Suppressor macrophage (primary cell): ENCODE measurements at regions not wholly inside any gene's neighbourhood (a gene's known extent, or its start where the extent isn't known, plus 50 kb on each side); places are given as distances from the start of the nearest gene placed in this dataset.
"Not testable (repeated sequence)": the region's sequence is repeated elsewhere in the genome, so short reads cannot be mapped to it uniquely, and the experiment has no call there.

Experiments used
- DNase-seq, 4 experiments: peaks; one replicate each; pipeline ENCODE4 v3.0.0-alpha.2; 2020 to 2022

DNA sequence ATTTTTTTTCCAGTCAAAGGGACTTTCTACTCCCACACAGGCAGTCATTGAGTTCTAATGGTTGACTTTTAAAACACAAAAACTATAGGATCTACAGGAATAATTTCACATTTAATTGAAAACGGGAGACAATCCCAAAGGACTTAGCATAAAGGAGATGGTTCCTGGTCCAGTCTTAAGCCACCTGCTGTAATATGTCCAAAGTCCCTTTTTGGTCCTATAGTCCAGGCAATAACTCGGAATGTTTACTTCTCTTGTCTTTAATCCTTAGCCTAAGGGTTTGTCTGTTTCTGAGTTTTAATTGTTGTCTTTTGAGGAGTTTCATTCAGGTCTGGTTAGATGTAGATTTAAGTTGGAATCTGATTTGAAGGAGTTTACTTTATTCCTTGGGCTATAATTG, 184.9 kb downstream of the BAMBI start:
- no peak for DNase-seq

GRCh38 chr10:28869606-28870201, 192.4 kb downstream of the BAMBI start:
- no peak for DNase-seq

DNA sequence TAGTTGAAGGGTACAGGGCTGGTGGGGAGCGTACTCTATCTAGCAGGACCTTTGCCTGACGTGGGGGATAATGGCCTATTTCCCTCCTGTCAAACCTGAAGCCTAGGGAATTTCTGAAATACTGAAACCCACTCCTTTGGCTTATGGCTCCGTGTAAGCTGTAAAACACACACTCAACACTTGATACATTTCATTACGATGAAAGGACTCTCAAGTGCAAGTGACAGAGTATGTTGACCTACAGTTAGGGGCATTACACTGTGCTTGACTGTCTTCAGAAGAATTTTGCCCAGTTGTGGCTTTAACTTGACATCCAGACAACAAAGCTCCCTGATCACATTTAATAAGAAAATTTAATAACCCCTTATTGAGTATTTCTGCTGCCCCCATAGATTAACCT, 194.3 kb downstream of the BAMBI start:
- no peak for DNase-seq

- DNase-seq: peak in 2 of 4 experiments; percentile 10 to 19
Observed at GRCh38 chr10:28872587-28873165, 195.4 kb downstream of the BAMBI start.

DNA sequence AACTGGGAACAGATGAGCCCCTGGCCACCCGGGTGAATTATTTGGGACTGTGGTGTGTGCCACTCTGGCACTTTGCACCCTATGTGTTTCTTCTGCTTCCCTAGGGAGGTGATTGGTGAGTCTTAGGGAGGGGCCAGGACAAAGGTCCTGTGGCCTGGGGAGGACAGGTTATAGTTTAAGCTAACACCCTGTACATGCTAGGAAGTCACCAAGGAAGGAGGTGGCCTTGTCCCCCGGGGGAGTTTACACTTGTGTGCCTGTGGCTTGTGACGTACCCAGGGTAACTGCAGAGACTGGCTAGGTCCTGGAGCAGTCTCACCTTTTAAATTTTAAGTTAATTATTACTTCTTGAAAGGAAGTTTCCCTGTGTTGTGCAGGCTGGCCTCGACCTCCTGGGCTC, 196.2 kb downstream of the BAMBI start:
- no peak for DNase-seq

- DNase-seq: no peak
Observed at GRCh38 chr10:28874210-28874609, 196.9 kb downstream of the BAMBI start.

DNA sequence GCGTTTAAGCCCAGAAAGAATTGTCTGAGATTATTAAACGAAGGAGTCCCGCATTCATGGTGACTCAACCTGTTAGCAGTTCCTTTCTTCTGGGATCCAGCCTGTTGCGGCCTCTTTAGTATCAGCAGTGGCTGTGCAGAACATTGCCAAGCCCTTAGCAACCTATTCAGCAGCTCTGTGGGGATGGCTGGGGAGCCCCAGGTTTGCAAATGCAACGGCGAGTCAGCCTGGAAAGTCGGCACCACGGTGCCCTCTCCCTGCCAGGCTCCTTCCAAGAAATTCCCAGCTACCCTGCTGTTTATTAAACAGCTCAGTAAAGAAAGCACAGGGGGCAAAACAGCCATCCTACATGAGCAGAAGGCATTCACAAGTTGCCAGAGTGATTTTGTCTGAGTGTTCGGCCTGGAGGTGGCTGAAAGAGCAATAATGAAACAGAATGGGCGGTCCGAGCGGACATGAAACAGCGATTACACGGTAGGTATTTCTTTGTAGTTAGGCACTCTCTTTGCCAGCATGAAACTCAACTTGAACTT, 198.3 kb downstream of the BAMBI start:
- no peak for DNase-seq

DNA sequence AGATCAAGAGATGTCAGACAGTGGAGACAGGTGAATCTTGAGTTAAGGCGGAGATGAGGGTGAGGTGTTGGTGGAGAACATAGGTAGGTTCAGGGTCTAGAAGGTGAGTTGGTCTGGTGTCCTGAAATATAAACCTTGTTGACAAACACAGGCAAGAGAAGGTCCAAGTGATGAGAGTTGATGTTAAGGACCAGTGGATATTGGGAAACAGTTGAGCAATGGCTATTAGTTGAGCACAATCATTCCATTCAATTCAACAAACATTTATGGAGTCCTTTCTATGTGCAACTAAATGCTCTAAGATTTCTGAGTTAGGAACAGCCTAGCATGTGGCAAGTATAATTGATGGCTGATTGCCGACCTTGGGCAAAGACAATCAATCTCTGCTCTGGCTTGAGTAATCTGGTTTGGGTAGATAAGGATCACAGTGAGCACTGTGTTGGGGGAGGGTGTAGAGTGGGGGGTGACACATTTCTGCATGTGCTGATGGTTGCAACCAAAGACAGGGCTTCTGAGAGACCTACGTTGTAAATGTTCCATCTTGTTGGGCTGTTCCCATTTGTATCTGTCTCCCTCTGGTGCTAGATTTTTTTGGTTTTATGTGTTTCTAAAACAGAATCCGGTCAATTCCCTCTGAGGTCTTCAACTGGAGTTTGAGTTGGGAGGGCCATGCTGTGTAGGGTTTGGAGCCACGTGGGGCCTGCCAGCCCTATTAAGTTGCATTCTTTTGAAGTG, 201.1 kb downstream of the BAMBI start:
- no peak for DNase-seq

- no peak for DNase-seq
Observed at GRCh38 chr10:28879246-28879645, 201.9 kb downstream of the BAMBI start.

DNA sequence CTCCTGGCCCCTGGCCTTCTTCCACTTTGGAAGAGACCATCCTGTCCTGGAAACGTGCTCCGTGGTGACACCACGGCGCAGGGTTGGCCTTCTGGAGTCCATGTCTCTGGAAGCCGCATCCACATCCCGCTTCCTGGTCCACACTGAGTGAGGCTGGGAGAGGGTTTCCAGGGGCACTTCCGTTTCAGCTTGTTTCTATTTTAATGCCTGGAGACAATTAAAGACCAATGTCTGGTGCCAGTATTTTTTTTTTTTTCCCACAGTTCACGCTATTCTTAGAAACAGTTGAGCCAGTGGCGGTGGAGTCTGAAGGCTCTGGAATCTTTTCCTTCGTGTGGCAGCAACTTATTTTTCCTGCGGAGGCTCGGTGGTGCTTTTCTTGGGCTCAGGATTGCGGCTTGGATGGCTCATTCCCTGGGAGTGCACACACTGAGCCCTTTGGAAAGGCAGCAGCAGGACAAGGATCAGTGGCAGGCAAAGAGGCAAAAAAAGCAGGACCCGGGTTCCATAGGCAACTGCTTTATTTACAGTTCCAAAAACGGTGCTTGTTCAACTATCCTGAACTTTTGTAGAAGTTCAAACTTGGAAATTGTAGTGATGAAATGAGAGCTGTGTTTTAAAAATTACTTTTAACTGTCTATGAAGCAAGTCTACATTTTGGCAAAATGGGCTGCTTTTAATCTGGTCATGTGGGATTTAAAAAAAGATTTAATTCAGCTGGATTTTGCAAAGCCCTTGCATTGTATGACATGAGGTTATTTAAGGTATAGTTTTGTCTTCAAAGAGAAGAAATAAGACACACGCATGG, 202.8 kb downstream of the BAMBI start:
- no peak for DNase-seq

DNA sequence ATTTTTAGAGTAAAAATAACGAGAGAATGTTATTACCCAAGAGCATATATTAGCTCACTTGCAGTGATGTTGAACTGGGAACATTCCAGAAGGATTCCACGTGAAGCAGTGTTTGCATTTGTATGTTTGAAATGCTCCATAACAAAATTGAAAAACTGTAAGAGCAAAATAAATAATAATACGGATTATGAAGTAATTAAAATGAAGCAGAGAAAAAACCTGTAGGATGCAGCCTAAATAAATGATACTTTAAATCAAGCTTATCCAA, 203.3 kb downstream of the BAMBI start:
- no peak for DNase-seq

GRCh38 chr10:28881171-28881882, 204.0 kb downstream of the BAMBI start:
- no peak for DNase-seq

GRCh38 chr10:28883741-28884423, 206.6 kb downstream of the BAMBI start:
- no peak for DNase-seq

DNA sequence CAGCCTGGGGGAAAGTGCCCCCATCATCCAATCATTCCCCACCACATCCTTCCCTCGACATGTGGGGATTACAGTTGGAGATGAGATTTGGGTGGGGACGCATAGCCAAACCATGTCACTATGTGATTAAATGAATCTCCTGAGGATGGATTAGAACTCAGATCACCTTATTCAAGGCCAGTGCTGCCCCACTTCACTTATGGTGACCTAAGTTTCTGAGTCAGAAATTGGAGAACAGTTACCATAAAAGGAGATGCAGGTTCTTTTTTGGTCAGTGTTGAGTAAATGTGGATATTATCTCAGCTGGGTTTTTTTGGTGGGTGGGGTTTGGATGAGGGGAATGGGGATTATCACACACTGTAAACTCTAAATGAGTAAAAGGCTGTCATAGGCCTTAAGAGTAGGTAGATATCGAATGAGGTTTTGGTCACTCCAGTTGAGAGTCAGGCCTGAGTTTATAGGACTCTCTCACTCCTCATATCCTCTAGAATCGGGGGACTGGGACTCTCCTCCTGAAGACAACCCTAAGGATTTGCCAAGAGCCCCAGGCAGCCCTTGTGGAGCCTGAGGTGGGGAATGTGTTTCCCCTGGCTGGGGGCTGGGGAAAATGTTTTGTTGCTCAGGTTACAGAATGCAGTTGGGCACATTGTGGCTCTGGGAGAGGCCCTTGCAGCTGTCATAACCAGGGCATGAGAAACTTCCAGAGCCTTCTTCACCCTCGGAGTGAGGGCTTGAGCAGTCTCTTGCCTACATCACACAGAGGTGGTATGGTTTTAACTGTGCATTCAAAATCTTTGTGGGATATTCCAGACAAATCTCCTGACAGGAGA, 213.0 kb downstream of the BAMBI start:
- no peak for DNase-seq

GRCh38 chr10:28891058-28891713, 213.9 kb downstream of the BAMBI start:
- DNase-seq: peak; percentile 31 to 78 (median 60)

DNA sequence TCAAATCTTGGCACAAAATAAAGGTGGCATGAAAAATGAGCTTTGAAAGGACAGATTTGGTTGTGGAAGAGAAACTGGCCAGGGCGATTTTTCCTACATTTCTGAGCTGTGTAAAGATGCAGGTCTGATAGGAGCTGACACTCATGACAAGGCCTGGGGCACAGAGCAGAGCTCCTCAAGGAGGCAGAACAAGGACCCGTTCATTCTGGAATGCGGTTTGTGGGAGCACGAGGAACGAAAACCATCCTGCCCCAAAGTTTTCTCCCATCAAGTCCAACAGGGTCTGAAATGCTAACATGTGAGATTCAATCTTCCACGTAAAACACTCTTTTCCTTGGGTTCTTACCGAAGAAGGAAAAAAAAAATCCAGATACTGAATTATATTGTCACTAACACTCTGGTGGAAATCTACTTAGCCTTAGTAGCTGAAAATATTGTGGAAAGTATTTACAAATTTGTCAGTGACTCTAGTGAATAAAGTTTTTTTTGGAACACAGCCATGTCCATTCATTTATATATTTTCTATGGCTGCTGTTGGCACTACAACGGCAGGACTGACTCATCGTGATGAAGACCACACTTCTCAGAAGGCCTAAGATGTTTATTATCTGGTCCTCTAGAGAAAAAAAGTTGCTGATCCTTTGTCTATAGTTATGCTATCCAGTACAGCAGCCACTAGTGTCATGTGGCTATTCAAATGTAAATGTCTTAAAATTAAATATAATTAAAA, 215.7 kb downstream of the BAMBI start:
- no peak for DNase-seq

- no peak for DNase-seq
Observed at GRCh38 chr10:28894146-28894545, 216.8 kb downstream of the BAMBI start.

- DNase-seq: not testable (repeated sequence)
Observed at GRCh38 chr10:28895671-28896070, 218.3 kb downstream of the BAMBI start.

GRCh38 chr10:28896791-28897409, 219.6 kb downstream of the BAMBI start:
- DNase-seq: not testable (repeated sequence)
